Glomerular visceral epithelial cell (primary cell): ENCODE measurements at regions not wholly inside any gene's neighbourhood (a gene's known extent, or its start where the extent isn't known, plus 50 kb on each side); places are given as distances from the start of the nearest gene placed in this dataset.
A peak's percentile ranks its signal among the peaks of the same experiment; 100 is the strongest.
"Not testable (repeated sequence)": the region's sequence is repeated elsewhere in the genome, so short reads cannot be mapped to it uniquely, and the experiment has no call there.

Experiments used
- DNase-seq: peaks from one replicate; pipeline ENCODE4 v3.0.0-alpha.2; 2016; ENCODE audit errors: extremely low spot score

DNA sequence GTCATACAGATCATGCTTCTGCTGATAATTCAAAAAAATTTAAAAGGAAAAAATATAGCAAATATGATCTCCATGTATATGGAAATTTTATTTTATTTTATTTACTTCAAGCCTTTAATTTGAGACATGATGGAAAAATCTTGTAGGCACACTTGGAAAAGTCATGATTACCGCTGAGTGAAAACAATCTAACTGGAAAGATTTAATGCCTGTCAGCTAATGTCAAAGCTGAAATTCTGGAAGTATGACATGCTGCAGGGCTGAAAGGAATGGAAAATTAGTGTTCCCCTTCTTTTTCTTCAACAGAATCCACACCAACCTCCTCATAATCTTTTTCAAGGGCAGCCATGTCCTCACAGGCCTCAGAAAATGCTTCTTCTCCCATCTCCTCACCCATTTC, 58.2 kb downstream of the RPRM start:
- no peak for DNase-seq

DNA sequence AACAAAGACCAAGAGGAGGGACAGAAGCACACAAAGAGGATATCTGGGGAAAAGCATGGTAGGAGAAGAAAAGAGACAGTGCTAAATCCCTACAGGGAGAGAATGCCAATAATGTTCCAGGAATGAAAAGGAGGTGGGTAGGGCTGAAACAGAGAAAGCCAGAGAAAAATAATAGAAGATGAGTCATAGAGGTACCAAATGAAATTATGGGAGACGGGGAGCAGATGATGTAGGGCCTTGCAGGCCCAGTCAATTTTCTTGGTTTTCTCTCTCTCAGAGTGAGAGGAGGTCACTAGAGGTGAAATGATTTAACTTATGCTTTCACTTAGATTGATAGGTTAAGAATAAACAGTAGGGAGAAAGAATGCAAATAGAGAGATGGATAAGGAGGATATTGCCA, 61.5 kb downstream of the RPRM start:
- DNase-seq = no peak

- DNase-seq = no peak
Observed at GRCh38 chr2:153416071-153416470, 62.5 kb downstream of the RPRM start.

DNA sequence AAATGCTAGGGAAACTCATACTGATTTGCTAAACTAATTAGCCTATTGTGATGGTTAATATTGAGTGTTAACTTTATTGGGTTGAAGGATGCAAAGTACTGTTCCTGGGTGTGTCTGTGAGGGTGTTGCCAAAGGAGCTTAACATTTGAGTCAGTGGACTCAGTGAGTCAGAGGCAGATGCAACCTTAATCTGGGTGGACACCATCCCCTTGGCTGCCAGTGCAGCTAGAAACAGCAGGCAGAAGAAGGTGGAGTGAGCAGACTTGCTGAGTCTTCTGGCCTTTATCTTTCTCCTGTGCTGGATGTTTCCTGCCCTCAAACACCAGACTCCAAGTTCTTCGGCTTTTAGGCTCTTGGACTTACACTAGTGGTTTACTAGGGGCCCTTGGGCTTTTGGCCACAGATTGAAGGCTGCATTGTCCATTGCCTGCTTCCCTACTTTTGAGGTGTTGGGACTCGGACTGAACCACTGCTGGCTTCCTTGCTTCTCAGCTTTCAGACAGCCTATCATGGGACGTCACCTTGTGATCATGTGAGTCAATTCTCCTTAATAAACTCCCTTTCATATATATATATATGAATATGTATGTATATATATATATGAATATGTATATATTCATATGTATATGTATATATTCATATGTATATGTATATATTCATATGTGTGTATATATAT, 69.7 kb downstream of the RPRM start:
- no peak for DNase-seq

GRCh38 chr2:153405196-153405595, 73.4 kb downstream of the RPRM start:
- DNase-seq = no peak

DNA sequence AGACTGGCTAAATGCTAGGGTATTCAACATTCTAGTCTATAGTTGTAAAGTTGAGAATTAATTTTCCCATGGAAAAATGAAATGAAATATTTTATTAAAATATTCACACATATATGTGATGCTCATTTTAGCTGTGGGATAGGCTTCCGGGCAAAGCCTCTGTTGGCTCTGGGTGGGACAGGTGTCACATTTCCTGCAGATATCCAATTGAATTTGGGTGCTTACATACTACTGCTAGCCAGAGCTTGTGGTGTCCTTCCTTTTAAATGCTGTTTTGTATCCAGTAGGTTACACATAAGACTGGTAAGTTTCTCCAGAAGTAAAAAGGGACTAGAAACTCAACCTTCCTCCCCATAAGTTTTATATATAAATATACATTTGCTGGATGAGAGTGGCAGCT, 73.8 kb downstream of the RPRM start:
- DNase-seq = no peak

- no peak for DNase-seq
Observed at GRCh38 chr2:153403940-153404339, 74.6 kb downstream of the RPRM start.

GRCh38 chr2:153403352-153403751, 75.2 kb downstream of the RPRM start:
- DNase-seq = not testable (repeated sequence)

GRCh38 chr2:153394686-153395085, 83.9 kb downstream of the RPRM start:
- no peak for DNase-seq

DNA sequence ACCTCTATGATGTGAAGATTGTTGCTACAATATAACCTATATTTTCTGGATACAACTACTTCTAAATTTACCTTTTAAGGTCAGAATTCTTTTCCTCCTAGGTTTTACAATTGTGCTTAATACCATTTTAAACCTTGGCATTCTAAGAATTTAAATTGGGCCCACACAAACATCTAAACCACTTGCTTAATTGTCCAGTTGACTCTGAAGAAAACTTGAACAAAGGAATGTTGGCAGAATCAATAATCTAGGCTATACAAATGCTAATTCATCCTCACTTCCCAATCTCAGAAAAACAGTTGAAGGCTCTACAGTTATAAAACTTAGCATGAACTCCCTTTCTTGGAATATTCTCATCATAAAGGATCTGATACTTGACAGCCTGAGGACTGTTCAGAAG, 84.3 kb downstream of the RPRM start:
- DNase-seq = no peak

DNA sequence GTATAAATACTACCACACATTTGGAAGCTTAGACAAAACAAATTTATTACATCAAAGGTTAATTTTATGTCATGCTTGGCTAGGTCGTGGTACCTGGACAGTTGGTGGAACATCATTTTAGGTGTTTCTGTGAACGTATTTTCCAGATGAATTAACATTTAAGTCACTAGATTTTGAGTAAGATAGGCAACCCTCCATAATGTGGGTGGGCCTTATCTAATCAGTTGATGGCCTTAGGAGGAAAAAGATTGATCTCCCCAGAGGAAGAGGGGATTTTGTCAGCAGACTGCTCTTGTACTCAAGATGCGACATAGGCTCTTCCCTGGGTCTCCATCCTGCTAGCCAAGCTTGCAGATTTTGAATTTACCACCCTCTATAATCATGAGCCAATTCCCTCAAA, 85.0 kb downstream of the RPRM start:
- DNase-seq = no peak

DNA sequence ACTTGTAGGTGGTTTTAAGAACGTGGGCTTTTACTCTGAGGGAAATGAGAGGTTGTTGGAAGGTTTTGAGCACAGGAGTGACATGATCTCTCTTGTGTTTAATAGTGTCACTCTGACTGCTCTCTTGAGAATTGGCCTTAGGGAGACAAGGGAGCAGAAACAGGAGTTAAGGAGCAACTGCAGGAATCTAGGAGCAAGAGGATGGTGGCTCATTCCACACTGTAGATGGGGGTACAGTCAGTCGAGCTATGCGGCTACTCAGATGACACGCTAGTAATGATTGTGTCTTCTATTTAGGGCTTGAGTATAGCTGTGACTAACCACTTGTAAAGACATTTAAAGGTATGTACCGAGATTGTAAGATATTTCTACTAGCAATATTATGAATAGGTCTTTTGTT, 87.4 kb downstream of the RPRM start:
- DNase-seq = no peak

DNA sequence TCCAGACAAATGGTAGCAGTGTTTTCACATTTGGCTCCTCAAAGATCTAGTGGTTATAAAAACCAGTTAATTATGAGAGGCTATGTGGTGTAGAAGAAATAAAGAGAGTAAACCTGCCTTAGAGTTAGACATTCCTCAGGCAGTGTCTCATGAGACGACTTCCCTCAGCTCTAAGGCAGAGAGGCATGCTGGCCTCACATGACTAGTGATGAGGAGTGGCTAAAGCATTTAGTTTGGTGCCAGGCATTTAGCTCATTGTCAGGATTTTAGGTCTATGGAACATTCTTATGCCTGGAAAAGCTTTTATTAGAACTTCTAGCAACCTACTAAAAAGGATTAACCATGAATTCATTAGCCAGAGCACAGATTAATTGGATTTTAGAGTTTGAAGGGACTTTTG, 90.3 kb downstream of the RPRM start:
- DNase-seq = peak; percentile 58

GRCh38 chr2:153387203-153387602, 91.4 kb downstream of the RPRM start:
- DNase-seq = no peak

- peak; percentile 80 for DNase-seq
Observed at GRCh38 chr2:153386481-153386897, 92.1 kb downstream of the RPRM start.

DNA sequence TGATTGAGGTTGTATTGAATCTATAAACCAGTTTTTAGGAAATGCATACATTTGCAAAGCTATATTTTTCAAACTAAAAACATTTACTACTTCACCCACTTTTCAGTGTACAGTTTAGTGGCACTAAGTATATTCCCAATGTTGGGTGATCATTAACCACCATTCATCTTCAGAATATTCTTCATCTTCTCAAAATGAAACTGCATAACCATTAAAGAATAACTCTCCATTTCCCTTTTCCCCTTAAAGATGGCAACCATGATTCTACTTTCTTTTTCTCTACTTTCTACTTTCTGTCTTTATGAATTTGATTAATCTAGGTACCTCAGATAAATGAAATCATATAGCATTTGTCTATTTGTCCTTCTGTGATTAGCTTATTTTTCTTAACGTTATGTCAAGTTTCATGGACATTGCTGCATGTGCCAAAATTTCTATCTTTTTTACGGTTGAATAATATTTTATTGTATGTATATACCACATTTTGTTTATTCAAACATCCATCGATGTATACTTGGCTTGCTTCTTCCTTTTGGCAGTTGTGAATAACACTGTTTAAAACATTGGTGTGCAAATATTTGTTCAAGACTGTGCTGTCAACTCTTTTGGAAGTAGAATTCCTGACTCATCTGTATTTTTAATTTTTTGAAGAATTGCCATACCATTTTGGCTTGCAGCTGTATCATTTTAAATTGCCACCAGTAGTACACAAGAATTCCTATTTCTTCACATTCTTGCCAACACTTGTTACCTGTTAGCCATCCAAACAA, 104.9 kb downstream of the RPRM start:
- DNase-seq = no peak

DNA sequence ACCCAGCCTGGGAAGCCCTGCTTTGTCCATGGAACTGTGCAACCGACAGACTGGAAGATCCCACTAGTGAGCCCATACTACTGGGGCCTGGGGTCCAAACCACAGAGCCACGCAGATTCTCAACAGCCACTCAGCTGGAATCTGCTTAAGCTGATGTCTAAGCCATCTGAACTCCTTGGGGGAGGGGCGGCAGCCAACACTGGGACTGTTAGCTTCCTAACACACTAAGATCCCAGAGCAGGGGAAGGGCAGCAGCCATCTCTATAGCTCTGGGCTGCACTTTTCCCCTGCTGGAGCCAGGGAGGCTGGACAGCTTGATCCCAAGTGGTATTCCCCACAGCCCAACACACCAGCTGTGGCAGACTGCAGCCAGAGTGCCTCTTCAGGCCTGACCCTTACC, 118.3 kb downstream of the RPRM start:
- DNase-seq = no peak

- DNase-seq = no peak
Observed at GRCh38 chr2:153354377-153354776, 124.2 kb downstream of the RPRM start.

GRCh38 chr2:153349603-153350002, 129.0 kb downstream of the RPRM start:
- DNase-seq = no peak

DNA sequence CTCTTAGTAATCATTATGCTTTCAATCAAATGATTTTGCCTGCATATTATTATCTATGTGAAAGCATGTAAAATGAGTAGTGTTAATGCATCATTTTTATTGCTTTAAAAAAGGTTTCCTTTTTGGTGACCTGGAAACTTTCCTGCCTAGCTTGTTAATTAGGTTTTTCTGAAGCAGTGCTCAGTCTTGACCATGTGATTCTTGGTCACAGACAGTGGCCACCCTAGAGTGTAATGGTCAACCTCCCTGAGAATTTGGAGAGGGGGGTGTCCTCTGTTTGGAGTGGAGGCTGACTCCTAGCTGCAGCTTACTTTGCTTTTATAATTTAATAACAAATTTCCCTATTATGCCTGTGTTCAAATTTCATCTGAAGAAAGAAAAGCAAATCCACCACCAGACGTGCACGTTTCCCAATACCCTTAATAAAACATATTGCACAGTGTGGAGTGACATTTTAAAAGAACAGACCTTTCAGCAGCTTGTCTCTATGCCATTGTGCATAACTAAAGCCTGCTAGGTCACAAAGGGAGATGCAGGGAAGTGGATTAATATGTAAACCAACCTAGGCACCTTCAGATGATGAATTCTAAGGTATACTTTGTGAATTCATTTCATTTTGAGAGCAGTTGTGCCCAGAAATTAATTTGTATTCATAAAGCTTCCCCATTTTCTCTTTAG, 130.6 kb downstream of the RPRM start:
- DNase-seq = no peak

DNA sequence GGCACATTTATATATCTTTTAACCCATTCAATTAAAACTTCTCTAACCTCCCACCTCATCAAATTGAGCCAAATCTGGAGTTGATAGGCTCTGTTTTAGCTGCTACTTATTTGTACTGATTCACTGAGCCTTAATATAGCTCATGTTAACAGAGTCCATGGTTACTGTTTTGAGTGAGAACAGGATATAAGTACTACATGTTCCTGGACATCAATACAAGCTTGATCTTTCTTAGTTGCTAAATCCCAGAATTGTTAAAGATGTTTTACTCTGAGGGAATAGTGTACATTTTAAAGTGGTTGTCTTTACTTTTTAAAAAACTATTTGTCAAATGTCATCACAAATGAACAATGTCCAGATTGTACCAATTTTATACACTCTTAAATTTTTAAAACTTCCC, 157.7 kb downstream of the RPRM start:
- DNase-seq = no peak

- DNase-seq = no peak
Observed at GRCh38 chr2:153311432-153311831, 167.1 kb downstream of the RPRM start.

GRCh38 chr2:153308466-153308865, 170.1 kb downstream of the RPRM start:
- DNase-seq = no peak
